K562 (cell line): ENCODE measurements at regions not wholly inside any gene's neighbourhood (a gene's known extent, or its start where the extent isn't known, plus 50 kb on each side); places are given as distances from the start of the nearest gene placed in this dataset.

Experiments used
- ATAC-seq: fragments of 200-7000 bp; cut with Tn5 transposase; 3 replicates; pipeline ENCODE4 v1.9.1; 2020; ENCODE audit warnings: moderate library complexity
- BruUV-seq: library from RNA; stranded (reverse); fragments of 400-500 nt; replicated peaks from 2 replicates; lab custom pipeline; 2021; lab: Mats Ljungman, UMichigan
- CTCF ChIA-PET: fragments of 300-600 bp; formaldehyde crosslinking; extraction: SDS; loops from one replicate; lab custom pipeline; 2021; ENCODE audit warnings: low intra/inter-chr PET ratio; lab: Yijun Ruan, JAX
- POLR2A ChIA-PET: fragments of 300-600, 350-650 bp; sonication (Branson Sonifier 250); formaldehyde crosslinking; extraction: SDS; loops from one replicate; lab custom pipeline; 2021; ENCODE audit warnings: antibody characterized with exemption, inconsistent platforms; lab: Yijun Ruan, JAX
- DNase-seq, 4 experiments: peaks; one replicate each; pipeline versions ENCODE4 v3.0.0 to v3.0.0-alpha.2; 2011 to 2018; ENCODE audit warnings: low spot score in 3 of 4, mixed read lengths in 3 of 4; ENCODE audit errors: extremely low read depth in 1 of 4
- FAIRE-seq: peaks from 2 replicates; lab custom pipeline; 2011; peaks lifted over from hg19 to GRCh38; lab: Jason Lieb, UNC
- H2AFZ ChIP-seq: 2 replicates; pipeline ENCODE4 v1.6.0; 2011; ENCODE audit warnings: low read depth, low read length, control low read depth, inconsistent platforms
- H3K27ac ChIP-seq: fragments of 200-600 bp; 3 replicates; pipeline ENCODE4 v1.8.0; 2011; ENCODE audit warnings: low read depth, mild to moderate bottlenecking, control low read depth, inconsistent platforms, low read length, moderate library complexity, mixed read lengths; ENCODE audit errors: extremely low read depth
- H3K27me3 ChIP-seq, 2 experiments: fragments of 300-600 bp in 1 of 2; 2 replicates in 1 of 2; 3 replicates in 1 of 2; pipeline versions ENCODE4 v1.6.0 to v1.8.0; 2011; ENCODE audit warnings: inconsistent platforms in 2 of 2, low read length in 2 of 2, mild to moderate bottlenecking in 1 of 2, mixed read lengths in 1 of 2, moderate library complexity in 1 of 2; ENCODE audit not compliant: control insufficient read depth in 2 of 2, insufficient read depth in 2 of 2
- H3K36me3 ChIP-seq: fragments of 300-600 bp; 3 replicates; pipeline ENCODE4 v1.8.0; 2011; ENCODE audit warnings: mild to moderate bottlenecking, low read length, inconsistent platforms; ENCODE audit not compliant: control insufficient read depth, insufficient read depth
- H3K4me1 ChIP-seq, 2 experiments: fragments of 200-600 bp in 1 of 2; replicated peaks in 1 of 2; 2 replicates in 1 of 2; 3 replicates in 1 of 2; pipeline versions ENCODE4 v1.5.1 to v1.8.0; 2011; ENCODE audit warnings: inconsistent platforms in 2 of 2, low read length in 2 of 2, mild to moderate bottlenecking in 1 of 2, mixed read lengths in 1 of 2, moderate library complexity in 1 of 2; ENCODE audit not compliant: control insufficient read depth in 2 of 2, insufficient read depth in 2 of 2
- H3K4me2 ChIP-seq: 2 replicates; pipeline ENCODE4 v1.6.1; 2011; ENCODE audit warnings: low read length, control low read depth, inconsistent platforms, mixed read lengths; ENCODE audit not compliant: insufficient read depth
- H3K4me3 ChIP-seq: fragments of 200-600 bp; sonication (generic), shearing (Covaris generic); 2 replicates; pipeline ENCODE4 v1.5.1; 2016; ENCODE audit warnings: control low read depth, inconsistent platforms
- H3K79me2 ChIP-seq: fragments of 200-600 bp; 3 replicates; pipeline ENCODE4 v1.8.0; 2011; ENCODE audit warnings: low read length, inconsistent platforms; ENCODE audit not compliant: control insufficient read depth, insufficient read depth
- H3K9ac ChIP-seq, 2 experiments: 2 replicates each; pipeline versions ENCODE4 v1.6.0 to v1.6.1; 2011; ENCODE audit warnings: low read depth in 2 of 2, low read length in 2 of 2, control low read depth in 1 of 2, inconsistent platforms in 1 of 2, mild to moderate bottlenecking in 1 of 2, mixed read lengths in 1 of 2; ENCODE audit not compliant: insufficient read depth in 1 of 2
- H3K9me1 ChIP-seq: one replicate; pipeline ENCODE4 v1.6.0; 2011; ENCODE audit warnings: inconsistent platforms, mild to moderate bottlenecking, low read length, moderate library complexity; ENCODE audit not compliant: control insufficient read depth, insufficient read depth
- H3K9me3 ChIP-seq: replicated peaks from 2 replicates; pipeline ENCODE4 v1.5.1; 2011; ENCODE audit warnings: low read depth, low read length, inconsistent platforms; ENCODE audit not compliant: control insufficient read depth, insufficient read depth
- H4K20me1 ChIP-seq: replicated peaks from 2 replicates; pipeline ENCODE4 v1.6.1; 2011; ENCODE audit warnings: low read length, inconsistent platforms, mixed read lengths; ENCODE audit not compliant: control insufficient read depth, insufficient read depth
- BRD4 ChIP-seq: fragments of 200-600 bp; sonication (generic); IDR thresholded peaks from 2 replicates; pipeline ENCODE4 v1.6.1; 2017; ENCODE audit warnings: inconsistent platforms
- DLX4 ChIP-seq: fragments of 250-450 bp; sonication (Bioruptor Pico); IDR thresholded peaks from 2 replicates; pipeline ENCODE4 v1.6.1; 2021; ENCODE audit warnings: mild to moderate bottlenecking
- HDAC8 ChIP-seq: fragments of 450-650 bp; IDR thresholded peaks from 2 replicates; pipeline ENCODE4 v1.6.1; 2016; ENCODE audit warnings: mild to moderate bottlenecking, missing genetic modification characterization, moderate library complexity, missing compliant biosample characterization
- KLF10 ChIP-seq: fragments of 250-450 bp; sonication (Bioruptor Pico); IDR thresholded peaks from 2 replicates; pipeline ENCODE4 v1.6.1; 2021; ENCODE audit warnings: matching md5 sums
- MTA3 ChIP-seq: fragments of 450-650 bp; formaldehyde crosslinking; IDR thresholded peaks from 2 replicates; pipeline ENCODE4 v1.6.1; 2017; ENCODE audit warnings: mild to moderate bottlenecking, borderline replicate concordance
- PHF8 ChIP-seq: fragments of 200-600 bp; sonication (generic); IDR thresholded peaks from 2 replicates; pipeline ENCODE4 v1.6.1; 2012; ENCODE audit warnings: mixed run types, mild to moderate bottlenecking, inconsistent platforms, low read length, moderate library complexity, borderline replicate concordance
- PRPF4 ChIP-seq: fragments of 200-400 bp; formaldehyde crosslinking; IDR thresholded peaks from one replicate; pipeline ENCODE4 v1.6.1; 2017; ENCODE audit warnings: low read length, low read depth, mild to moderate bottlenecking; ENCODE audit not compliant: insufficient read depth, poor library complexity, severe bottlenecking
- TAF15 ChIP-seq: fragments of 200-400 bp; formaldehyde crosslinking; IDR thresholded peaks from 2 replicates; pipeline ENCODE4 v1.6.1; 2017; ENCODE audit warnings: mild to moderate bottlenecking, low read depth, low read length, moderate library complexity
- TAF7 ChIP-seq: fragments of 450-650 bp; IDR thresholded peaks from 2 replicates; pipeline ENCODE4 v1.6.1; 2016; ENCODE audit warnings: missing genetic modification characterization, missing compliant biosample characterization
- ZNF79 ChIP-seq: fragments of 250-450 bp; sonication (Bioruptor Pico); IDR thresholded peaks from 2 replicates; pipeline ENCODE4 v1.4.0; 2020; ENCODE audit warnings: low read depth, mild to moderate bottlenecking, moderate library complexity
- whole genome bisulfite sequencing: fragments of 100-300 bp; shearing (Covaris generic); methylation state at CpG from one replicate; pipeline ENCODE4 v1.1.6; 2016; ENCODE audit warnings: low coverage, mixed read lengths; ENCODE audit not compliant: insufficient coverage; ENCODE audit errors: missing lambda C conversion rate; 5-methylcytosine and 5-hydroxymethylcytosine counted together
- in situ Hi-C: fragments of 300-500 bp; cut with MboI; formaldehyde crosslinking; loops from 4 replicates; pipeline ENCODE4 v1.15.0; 2018; ENCODE audit warnings: inconsistent platforms, mixed read lengths
- intact Hi-C: fragments of 100-400 bp; cut with micrococcal nuclease; formaldehyde crosslinking; loops from 2 replicates; pipeline ENCODE4 v1.14.2; 2022

GRCh38 chr7:19558527-19558926, 150.3 kb downstream of the POLR1F start:
- H3K27me3 ChIP-seq = no peaks in the 10 kb centered on the region
- H3K9me1 ChIP-seq = no peaks in the 10 kb centered on the region
- no peak overlapping the region for H3K4me2 ChIP-seq
- no peak for TF ChIP-seq ZNF79 (CRISPR knock-in tag)
- no peak for TF ChIP-seq DLX4 (CRISPR knock-in tag)
- no peak for TF ChIP-seq MTA3
- no peak for TF ChIP-seq PRPF4
- no peak for TF ChIP-seq TAF7
- TF ChIP-seq PHF8 = no peak
- no peak for TF ChIP-seq TAF15
- no peak for TF ChIP-seq BRD4
- no peak for TF ChIP-seq HDAC8 (tag)
- TF ChIP-seq KLF10 = no peak
- 0% methylated on average over 1 of the region's 1 CpG for WGBS
- H3K4me3 ChIP-seq = no peak overlapping the region
- no peaks in the 10 kb centered on the region for H3K79me2 ChIP-seq
- ChIA-PET POLR2A (no interaction called here), CTCF (no interaction called here)
- H3K36me3 ChIP-seq = no peaks in the 10 kb centered on the region
- no TSS peak for BruUV-seq
- no peak overlapping the region for H3K27ac ChIP-seq
- H3K9me3 ChIP-seq = no peaks in the 10 kb centered on the region
- no peak overlapping the region for H3K9ac ChIP-seq
- H3K4me1 ChIP-seq = no peaks in the 10 kb centered on the region
- in situ Hi-C loops (no loop called here), intact Hi-C loops (no loop called here)
- ATAC-seq (no peak), FAIRE-seq (no peak), DNase-seq (no peak)
- no peak overlapping the region for H2AFZ ChIP-seq
- H4K20me1 ChIP-seq = no peaks in the 10 kb centered on the region
